Esophagus muscularis mucosa (tissue), 4 donors: ENCODE measurements at regions not wholly inside any gene's neighbourhood (a gene's known extent, or its start where the extent isn't known, plus 50 kb on each side); places are given as distances from the start of the nearest gene placed in this dataset.
"Not testable (repeated sequence)": the region's sequence is repeated elsewhere in the genome, so short reads cannot be mapped to it uniquely, and the experiment has no call there.

Experiments
- DNase-seq: peaks from one replicate; pipeline ENCODE4 v3.0.0-alpha.2; 2017; ENCODE audit errors: extremely low spot score
- H3K27ac ChIP-seq, 4 donors: fragments of 200-600 bp; sonication (generic); replicated peaks in 1 of 4; 1 replicate in 3 of 4; 2 replicates in 1 of 4; pipeline ENCODE4 v1.5.1; 2016 to 2019; ENCODE audit warnings: mild to moderate bottlenecking in 1 of 4
- H3K27me3 ChIP-seq, 4 donors: fragments of 200-600 bp; sonication (generic); one replicate each; pipeline versions ENCODE4 v1.5.1 to v1.6.0; 2016 to 2019
- H3K36me3 ChIP-seq, 4 donors: fragments of 200-600 bp; sonication (generic); one replicate each; pipeline ENCODE4 v1.5.1; 2016 to 2019
- H3K4me1 ChIP-seq, 4 donors: fragments of 200-600 bp; sonication (generic); one replicate each; pipeline ENCODE4 v1.5.1; 2016 to 2019
- H3K4me3 ChIP-seq, 4 donors: fragments of 200-600 bp; sonication (generic); 1 replicate in 2 of 4; 2 replicates in 2 of 4; pipeline ENCODE4 v1.5.1; 2016 to 2019; ENCODE audit warnings: mild to moderate bottlenecking in 4 of 4, moderate library complexity in 1 of 4
- H3K9me3 ChIP-seq, 4 donors: fragments of 200-600 bp; sonication (generic); 1 replicate in 3 of 4; 2 replicates in 1 of 4; pipeline ENCODE4 v1.5.1; 2016 to 2019
- CTCF ChIP-seq, 3 experiments: fragments of 200-600 bp in 2 of 3; fragments of 450-650 bp in 1 of 3; sonication (generic) in 2 of 3; IDR thresholded peaks; one replicate each; pipeline ENCODE4 v1.5.1; 2017 to 2019; ENCODE audit warnings: antibody characterized with exemption in 3 of 3, mild to moderate bottlenecking in 2 of 3, moderate library complexity in 1 of 3
- EP300 ChIP-seq: sonication (generic); formaldehyde crosslinking; IDR thresholded peaks from one replicate; pipeline ENCODE4 v1.6.1; 2017; ENCODE audit warnings: antibody characterized with exemption
- POLR2A ChIP-seq: fragments of 450-650 bp; IDR thresholded peaks from one replicate; pipeline ENCODE4 v1.6.1; 2017; ENCODE audit warnings: antibody characterized with exemption, moderate library complexity, mild to moderate bottlenecking, low read depth
- POLR2AphosphoS5 ChIP-seq, 2 donors: sonication (generic); formaldehyde crosslinking; IDR thresholded peaks; one replicate each; pipeline ENCODE4 v1.6.1; 2017; ENCODE audit warnings: antibody characterized with exemption in 2 of 2
- WGBS: methylation state at CpG from one replicate; pipeline ENCODE4 v1.1.5; 2018; 5-methylcytosine and 5-hydroxymethylcytosine counted together
- intact Hi-C: fragments of 100-400 bp; cut with DNase I; formaldehyde crosslinking; loops from one replicate; pipeline ENCODE4 v1.15.1; 2023

GRCh38 chr17:74135391-74136167 is 67.9 kb upstream of the RPL38 start:
- Histone ChIP-seq H3K9me3 (peaks cover 0 to 11% (median 5%) of the 10 kb centered on the region in 4 donors), H3K36me3 (no peaks in the 10 kb centered on the region), H3K27ac (no peak overlapping the region), H3K4me1 (no peaks in the 10 kb centered on the region), H3K27me3 (peaks cover 0 to 50% (median 0%) of the 10 kb centered on the region in 4 donors), H3K4me3 (no peak overlapping the region)
- no peak for TF ChIP-seq POLR2AphosphoS5 (IDR thresholded peaks at IDR 0.05)
- no peak for TF ChIP-seq CTCF (IDR thresholded peaks at IDR 0.05)
- TF ChIP-seq POLR2A: no peak
- TF ChIP-seq EP300: no peak
- no peak for DNase-seq
- WGBS: 70% methylated on average over 9 of the region's 9 CpGs
- intact Hi-C loops: no loop called here

DNA sequence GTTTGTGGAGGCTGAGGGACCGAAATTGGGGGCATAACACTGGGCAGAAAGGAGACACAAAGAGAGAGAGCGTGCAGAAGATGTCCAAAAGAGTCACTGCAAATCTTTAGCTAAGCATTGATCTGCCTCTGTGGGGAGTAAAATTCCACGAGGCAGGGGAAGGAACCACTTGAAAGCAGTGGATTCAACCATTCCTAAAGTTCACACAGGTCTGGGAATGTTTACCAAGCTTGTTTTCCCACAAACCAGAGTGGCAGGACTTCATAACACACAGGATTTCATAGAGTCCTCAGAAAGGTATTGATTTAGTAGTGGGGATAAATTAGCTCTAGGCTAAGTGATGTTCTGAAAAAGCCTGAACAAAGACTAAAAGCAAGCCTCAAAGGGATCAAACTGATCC is 66.1 kb upstream of the RPL38 start:
- no peaks in the 10 kb centered on the region for H3K36me3 ChIP-seq
- H3K27ac ChIP-seq: no peak overlapping the region
- H3K9me3 ChIP-seq: peaks cover 0 to 24% (median 17%) of the 10 kb centered on the region in 4 donors
- no peak overlapping the region for H3K4me3 ChIP-seq
- H3K27me3 ChIP-seq: peaks cover 0 to 33% (median 0%) of the 10 kb centered on the region in 4 donors
- TF ChIP-seq EP300: no peak
- TF ChIP-seq CTCF (IDR thresholded peaks at IDR 0.05): no peak
- no peak for DNase-seq
- no peaks in the 10 kb centered on the region for H3K4me1 ChIP-seq
- WGBS: 51% methylated on average over 3 of the region's 3 CpGs
- intact Hi-C loops: no loop called here

DNA sequence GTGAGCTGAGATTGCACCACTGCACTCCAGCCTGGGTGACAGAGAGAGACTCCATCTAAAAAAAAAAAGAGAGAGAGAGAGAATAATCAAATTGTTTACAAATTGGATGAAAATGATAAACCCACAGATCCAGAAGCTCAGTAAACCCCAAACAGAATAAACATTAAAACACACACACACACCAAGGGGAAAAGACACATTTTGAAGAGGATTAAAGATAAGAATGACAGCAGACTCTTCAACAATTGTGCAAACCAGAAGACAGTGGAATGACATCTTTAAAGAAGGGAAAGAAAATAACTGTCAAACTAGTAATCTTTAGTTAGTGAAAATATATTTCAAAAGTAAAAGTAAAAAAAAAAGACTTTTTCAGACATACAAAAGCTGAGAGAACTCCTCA is 64.4 kb upstream of the RPL38 start:
- H3K4me1 ChIP-seq: no peaks in the 10 kb centered on the region
- no peak for TF ChIP-seq POLR2AphosphoS5 (IDR thresholded peaks at IDR 0.05)
- H3K27me3 ChIP-seq: peaks cover 0 to 19% (median 0%) of the 10 kb centered on the region in 4 donors
- H3K36me3 ChIP-seq: no peaks in the 10 kb centered on the region
- no peak overlapping the region for H3K4me3 ChIP-seq
- DNase-seq: no peak
- no peak overlapping the region for H3K27ac ChIP-seq
- H3K9me3 ChIP-seq: peaks cover 0 to 34% (median 28%) of the 10 kb centered on the region in 4 donors
- intact Hi-C loops: no loop called here

GRCh38 chr17:74140282-74140681 is 63.2 kb upstream of the RPL38 start:
- 81% methylated on average over 3 of the region's 3 CpGs for WGBS
- H3K4me1 ChIP-seq: no peaks in the 10 kb centered on the region
- no peaks in the 10 kb centered on the region for H3K36me3 ChIP-seq
- TF ChIP-seq CTCF (IDR thresholded peaks at IDR 0.05): no peak
- peaks cover 0 to 34% (median 28%) of the 10 kb centered on the region in 4 donors for H3K9me3 ChIP-seq
- intact Hi-C loops: no loop called here
- H3K27me3 ChIP-seq: peaks cover 0 to 10% (median 0%) of the 10 kb centered on the region in 4 donors
- H3K27ac ChIP-seq: no peak overlapping the region
- DNase-seq: no peak
- no peak overlapping the region for H3K4me3 ChIP-seq

DNA sequence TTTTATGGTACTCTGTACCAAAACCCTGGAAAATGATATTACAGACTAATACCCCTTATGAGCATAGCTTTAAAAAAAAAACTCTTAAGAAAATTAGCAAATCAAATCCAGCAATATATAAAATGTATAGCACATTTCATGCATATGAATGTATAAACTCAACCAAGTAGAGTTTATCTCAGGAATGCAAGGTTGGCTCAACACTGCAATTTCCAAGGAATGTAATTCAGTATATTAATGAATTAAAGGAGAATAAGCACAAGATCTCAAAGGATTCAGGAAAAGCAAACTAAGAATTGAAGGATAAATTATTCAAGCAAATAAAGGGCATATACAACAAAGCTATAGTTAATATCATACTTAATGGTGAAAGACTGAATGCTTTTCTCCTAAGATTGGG is 61.9 kb upstream of the RPL38 start:
- DNase-seq: no peak
- H3K27me3 ChIP-seq: peaks cover 0 to 8% (median 0%) of the 10 kb centered on the region in 4 donors
- no peak overlapping the region for H3K4me3 ChIP-seq
- peaks cover 0 to 34% (median 28%) of the 10 kb centered on the region in 4 donors for H3K9me3 ChIP-seq
- H3K36me3 ChIP-seq: no peaks in the 10 kb centered on the region
- no peak overlapping the region for H3K27ac ChIP-seq
- intact Hi-C loops: no loop called here
- H3K4me1 ChIP-seq: no peaks in the 10 kb centered on the region
- TF ChIP-seq CTCF (IDR thresholded peaks at IDR 0.05): no peak
- TF ChIP-seq POLR2AphosphoS5 (IDR thresholded peaks at IDR 0.05): no peak
- no peak for TF ChIP-seq POLR2A
- no peak for TF ChIP-seq EP300

DNA sequence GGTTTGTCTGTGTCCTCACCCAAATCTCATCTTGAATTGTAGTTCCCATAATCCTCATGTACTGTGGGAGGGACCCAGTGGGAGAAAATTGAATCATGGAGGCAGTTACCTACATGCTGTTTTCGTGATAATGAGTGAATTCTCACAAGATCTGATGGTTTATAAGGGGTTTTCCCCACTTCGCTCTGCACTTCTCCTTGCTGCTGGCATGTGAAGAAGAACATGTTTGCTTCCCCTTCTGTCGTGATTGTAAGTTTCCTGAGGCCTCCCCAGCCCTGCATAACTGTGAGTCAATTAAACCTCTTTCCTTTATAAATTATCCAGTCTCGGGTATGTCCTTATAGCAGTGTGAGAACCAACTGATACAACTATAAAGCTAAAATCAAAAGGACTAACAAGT is 60.2 kb upstream of the RPL38 start:
- H3K36me3 ChIP-seq, DNase-seq, H3K27ac ChIP-seq, H3K4me3 ChIP-seq, H3K4me1 ChIP-seq, intact Hi-C loops: not testable (repeated sequence)
- WGBS: 82% methylated on average over 4 of the region's 4 CpGs
- Histone ChIP-seq H3K9me3 (peaks cover 0 to 34% (median 28%) of the 10 kb centered on the region in 4 donors), H3K27me3 (peaks cover 0 to 19% (median 0%) of the 10 kb centered on the region in 4 donors)
